ENCODE measurements at regions not wholly inside any gene's neighbourhood (a gene's known extent, or its start where the extent isn't known, plus 50 kb on each side); places are given as distances from the start of the nearest gene placed in this dataset.

DNA sequence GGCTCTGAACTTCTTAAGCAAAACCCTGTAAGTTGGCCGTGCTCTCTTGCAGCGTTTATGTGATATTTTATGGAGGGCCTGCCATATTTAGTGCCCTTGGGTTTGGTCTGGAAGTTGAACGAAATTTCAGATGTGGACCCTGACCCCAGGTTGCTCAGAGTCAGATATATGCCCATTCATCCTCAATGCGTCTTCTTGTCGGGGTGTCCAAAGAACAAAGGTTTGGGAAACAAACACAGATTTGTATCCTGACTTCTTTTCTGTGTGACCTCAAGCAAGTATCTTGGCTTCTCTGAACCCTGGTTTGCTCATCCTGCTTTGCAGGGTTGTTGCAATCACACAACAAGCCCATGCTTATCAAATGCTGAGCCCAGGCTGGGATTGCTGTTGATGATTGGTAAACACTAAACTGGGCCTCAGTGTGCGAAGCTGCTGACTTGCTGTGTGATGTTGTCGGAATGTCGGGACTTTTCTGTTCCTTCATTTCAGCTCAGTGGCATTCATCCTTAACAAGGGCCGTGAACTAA, 103.5 kb upstream of the PTPN1 start:
- no peak overlapping the region for H4K12ac ChIP-seq (ENCODE audit: low read depth, low read length)
- DNase-seq = no peak
- no peak overlapping the region for H2BK120ac ChIP-seq (ENCODE audit: insufficient read depth, low read length, poor library complexity)
- no peak overlapping the region for H4K91ac ChIP-seq (ENCODE audit: low read depth, low read length)
- H4K8ac ChIP-seq (ENCODE audit: low read depth, low read length) = no peak overlapping the region
- H3K14ac ChIP-seq (ENCODE audit: low read length) = no peak overlapping the region
- H3K27me3 ChIP-seq (ENCODE audit: insufficient read depth, low read length) = no peaks in the 10 kb centered on the region
- no peaks in the 10 kb centered on the region for H3K79me1 ChIP-seq (ENCODE audit: low read length)
- H3K9ac ChIP-seq (ENCODE audit: low read length) = no peak overlapping the region
- peaks cover 0 to 2% of the 10 kb centered on the region in 2 experiments for H3K36me3 ChIP-seq (ENCODE audit: control insufficient read depth in 1 of 2, insufficient read depth in 2 of 2, low read length in 2 of 2)
- H2BK5ac ChIP-seq (ENCODE audit: low read depth, low read length, poor library complexity) = no peak overlapping the region
- no peak overlapping the region for H3K27ac ChIP-seq (ENCODE audit: low read depth, low read length)
- H3K4me2 ChIP-seq (ENCODE audit: low read length) = no peak overlapping the region
- no peaks in the 10 kb centered on the region for H3K9me3 ChIP-seq (ENCODE audit: insufficient read depth, low read depth, low read length)
- H2AFZ ChIP-seq (ENCODE audit: insufficient read depth, low read length, poor library complexity) = no peak overlapping the region
- H2AK5ac ChIP-seq (ENCODE audit: low read length) = no peak overlapping the region
- peaks cover 2 to 4% of the 10 kb centered on the region in 2 experiments for H3K4me1 ChIP-seq (ENCODE audit: control insufficient read depth in 1 of 2, insufficient read depth in 2 of 2, low read length in 2 of 2)
- H3K23ac ChIP-seq (ENCODE audit: low read length) = no peak overlapping the region
- no peaks in the 10 kb centered on the region for H3K79me2 ChIP-seq (ENCODE audit: control insufficient read depth, insufficient read depth, low read length, poor library complexity)
- H3K18ac ChIP-seq (ENCODE audit: low read length) = no peak overlapping the region
- WGBS (ENCODE audit: extremely low coverage, insufficient coverage, insufficient read length) = no CpG with 5 or more reads among the region's 9 CpGs
- no peak overlapping the region for H3K4ac ChIP-seq (ENCODE audit: low read depth, low read length)
- H3K4me3 ChIP-seq (ENCODE audit: low read depth, low read length) = no peak overlapping the region
- no peak overlapping the region for H2BK12ac ChIP-seq (ENCODE audit: low read length)

- Histone ChIP-seq H2BK120ac (ENCODE audit: insufficient read depth, low read length, poor library complexity) (no peak overlapping the region), H3K36me3 (ENCODE audit: control insufficient read depth in 1 of 2, insufficient read depth in 2 of 2, low read length in 2 of 2) (no peaks in the 10 kb centered on the region), H2AFZ (ENCODE audit: insufficient read depth, low read length, poor library complexity) (no peak overlapping the region), H4K8ac (ENCODE audit: low read depth, low read length) (no peak overlapping the region), H4K91ac (ENCODE audit: low read depth, low read length) (no peak overlapping the region), H3K27me3 (ENCODE audit: insufficient read depth, low read length) (no peaks in the 10 kb centered on the region), H3K9ac (ENCODE audit: low read length) (no peak overlapping the region), H2AK5ac (ENCODE audit: low read length) (no peak overlapping the region), H2BK5ac (ENCODE audit: low read depth, low read length, poor library complexity) (no peak overlapping the region), H3K27ac (ENCODE audit: low read depth, low read length) (no peak overlapping the region), H4K12ac (ENCODE audit: low read depth, low read length) (no peak overlapping the region), H3K9me3 (ENCODE audit: insufficient read depth, low read depth, low read length) (peaks cover 2% of the 10 kb centered on the region), H3K79me1 (ENCODE audit: low read length) (peaks cover 4% of the 10 kb centered on the region), H3K4me2 (ENCODE audit: low read length) (no peak overlapping the region), H3K4ac (ENCODE audit: low read depth, low read length) (no peak overlapping the region), H2BK12ac (ENCODE audit: low read length) (no peak overlapping the region), H3K23ac (ENCODE audit: low read length) (peak overlapping the region; percentile 31), H3K18ac (ENCODE audit: low read length) (no peak overlapping the region), H3K79me2 (ENCODE audit: control insufficient read depth, insufficient read depth, low read length, poor library complexity) (no peaks in the 10 kb centered on the region), H3K4me3 (ENCODE audit: low read depth, low read length) (no peak overlapping the region), H3K4me1 (ENCODE audit: control insufficient read depth in 1 of 2, insufficient read depth in 2 of 2, low read length in 2 of 2) (peaks cover 12 to 14% of the 10 kb centered on the region in 2 experiments), H3K14ac (ENCODE audit: low read length) (no peak overlapping the region)
- DNase-seq = no peak
- no CpG with 5 or more reads among the region's 15 CpGs for WGBS (ENCODE audit: extremely low coverage, insufficient coverage, insufficient read length)
Measured at GRCh38 chr20:50408526-50409364, 101.4 kb upstream of the PTPN1 start.

DNA sequence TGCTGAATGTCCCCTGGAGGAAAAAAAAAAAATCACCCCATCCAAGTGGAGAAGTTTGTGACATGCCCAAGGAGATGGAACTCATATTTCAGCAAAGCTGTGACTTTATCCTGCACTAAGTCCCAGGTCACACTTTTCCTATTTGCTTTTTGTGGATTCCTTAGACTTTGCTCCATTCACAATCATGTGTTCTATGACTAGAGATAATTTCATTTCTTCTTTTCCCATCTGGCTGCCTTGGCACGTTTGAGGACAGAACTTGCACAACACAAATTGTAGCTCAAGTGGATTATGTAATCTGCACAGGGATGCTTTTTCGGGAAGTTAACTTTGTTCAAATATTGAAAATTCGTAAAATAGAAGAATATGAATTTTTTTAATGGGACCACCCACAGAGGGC, 100.7 kb upstream of the PTPN1 start:
- no peak overlapping the region for H2BK12ac ChIP-seq (ENCODE audit: low read length)
- no CpG with 5 or more reads among the region's 3 CpGs for WGBS (ENCODE audit: extremely low coverage, insufficient coverage, insufficient read length)
- no peaks in the 10 kb centered on the region for H3K36me3 ChIP-seq (ENCODE audit: control insufficient read depth in 1 of 2, insufficient read depth in 2 of 2, low read length in 2 of 2)
- H3K9ac ChIP-seq (ENCODE audit: low read length) = no peak overlapping the region
- H3K27ac ChIP-seq (ENCODE audit: low read depth, low read length) = no peak overlapping the region
- peaks cover 3% of the 10 kb centered on the region for H3K9me3 ChIP-seq (ENCODE audit: insufficient read depth, low read depth, low read length)
- no peak overlapping the region for H3K18ac ChIP-seq (ENCODE audit: low read length)
- no peak overlapping the region for H2AK5ac ChIP-seq (ENCODE audit: low read length)
- H3K79me2 ChIP-seq (ENCODE audit: control insufficient read depth, insufficient read depth, low read length, poor library complexity) = no peaks in the 10 kb centered on the region
- peaks cover 12 to 14% of the 10 kb centered on the region in 2 experiments for H3K4me1 ChIP-seq (ENCODE audit: control insufficient read depth in 1 of 2, insufficient read depth in 2 of 2, low read length in 2 of 2)
- H2BK120ac ChIP-seq (ENCODE audit: insufficient read depth, low read length, poor library complexity) = no peak overlapping the region
- no peak overlapping the region for H4K91ac ChIP-seq (ENCODE audit: low read depth, low read length)
- no peak overlapping the region for H3K4me2 ChIP-seq (ENCODE audit: low read length)
- H3K4ac ChIP-seq (ENCODE audit: low read depth, low read length) = no peak overlapping the region
- H3K79me1 ChIP-seq (ENCODE audit: low read length) = peaks cover 5% of the 10 kb centered on the region
- H2BK5ac ChIP-seq (ENCODE audit: low read depth, low read length, poor library complexity) = no peak overlapping the region
- H4K8ac ChIP-seq (ENCODE audit: low read depth, low read length) = no peak overlapping the region
- H3K4me3 ChIP-seq (ENCODE audit: low read depth, low read length) = no peak overlapping the region
- H2AFZ ChIP-seq (ENCODE audit: insufficient read depth, low read length, poor library complexity) = no peak overlapping the region
- no peaks in the 10 kb centered on the region for H3K27me3 ChIP-seq (ENCODE audit: insufficient read depth, low read length)
- DNase-seq = peak in 1 of 2 donors; percentile 27
- no peak overlapping the region for H3K14ac ChIP-seq (ENCODE audit: low read length)
- H3K23ac ChIP-seq (ENCODE audit: low read length) = no peak overlapping the region
- H4K12ac ChIP-seq (ENCODE audit: low read depth, low read length) = no peak overlapping the region

DNA sequence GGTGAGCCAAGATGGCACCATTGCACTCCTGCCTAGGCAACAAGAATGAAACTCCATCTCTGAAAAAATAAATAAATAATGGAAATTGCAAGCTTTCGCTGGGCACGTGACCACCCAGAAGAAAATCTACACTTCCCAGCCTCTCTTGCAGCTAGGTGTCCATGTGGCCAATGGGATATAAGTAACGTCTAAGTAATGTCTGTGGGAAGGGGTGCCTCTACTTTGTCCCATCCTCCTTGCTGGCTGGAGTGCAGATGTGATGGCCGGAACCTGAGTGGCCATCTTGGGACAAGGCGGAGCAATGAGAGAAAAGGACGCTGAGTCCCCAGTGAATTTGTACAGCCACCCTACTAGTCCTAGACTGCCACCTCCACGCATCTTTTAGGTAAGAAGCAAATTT, 99.8 kb upstream of the PTPN1 start:
- no CpG with 5 or more reads among the region's 7 CpGs for WGBS (ENCODE audit: extremely low coverage, insufficient coverage, insufficient read length)
- Histone ChIP-seq H3K9me3 (ENCODE audit: insufficient read depth, low read depth, low read length) (peaks cover 3% of the 10 kb centered on the region), H3K79me1 (ENCODE audit: low read length) (peaks cover 6% of the 10 kb centered on the region), H3K4me3 (ENCODE audit: low read depth, low read length) (no peak overlapping the region), H3K27ac (ENCODE audit: low read depth, low read length) (no peak overlapping the region), H2AK5ac (ENCODE audit: low read length) (no peak overlapping the region), H3K4ac (ENCODE audit: low read depth, low read length) (no peak overlapping the region), H3K27me3 (ENCODE audit: insufficient read depth, low read length) (no peaks in the 10 kb centered on the region), H3K36me3 (ENCODE audit: control insufficient read depth in 1 of 2, insufficient read depth in 2 of 2, low read length in 2 of 2) (no peaks in the 10 kb centered on the region), H2BK5ac (ENCODE audit: low read depth, low read length, poor library complexity) (no peak overlapping the region), H4K12ac (ENCODE audit: low read depth, low read length) (no peak overlapping the region), H3K14ac (ENCODE audit: low read length) (no peak overlapping the region), H3K4me2 (ENCODE audit: low read length) (no peak overlapping the region), H3K9ac (ENCODE audit: low read length) (no peak overlapping the region), H2AFZ (ENCODE audit: insufficient read depth, low read length, poor library complexity) (no peak overlapping the region), H3K23ac (ENCODE audit: low read length) (no peak overlapping the region), H4K8ac (ENCODE audit: low read depth, low read length) (no peak overlapping the region), H4K91ac (ENCODE audit: low read depth, low read length) (no peak overlapping the region), H3K4me1 (ENCODE audit: control insufficient read depth in 1 of 2, insufficient read depth in 2 of 2, low read length in 2 of 2) (peaks cover 12 to 16% of the 10 kb centered on the region in 2 experiments), H3K18ac (ENCODE audit: low read length) (no peak overlapping the region), H2BK12ac (ENCODE audit: low read length) (no peak overlapping the region), H2BK120ac (ENCODE audit: insufficient read depth, low read length, poor library complexity) (no peak overlapping the region), H3K79me2 (ENCODE audit: control insufficient read depth, insufficient read depth, low read length, poor library complexity) (no peaks in the 10 kb centered on the region)
- peak in 1 of 2 donors; percentile 12 for DNase-seq
